NT2/D1 (cell line): ENCODE measurements at regions not wholly inside any gene's neighbourhood (a gene's known extent, or its start where the extent isn't known, plus 50 kb on each side); places are given as distances from the start of the nearest gene placed in this dataset.

Experiments used
- DNase-seq: peaks from one replicate; pipeline ENCODE4 v3.0.0-alpha.2; 2011; ENCODE audit warnings: low read depth, low spot score
- H3K27me3 ChIP-seq: 2 replicates; pipeline ENCODE4 v1.6.0; 2011; ENCODE audit warnings: mild to moderate bottlenecking; ENCODE audit not compliant: insufficient read length, insufficient read depth
- H3K36me3 ChIP-seq: 2 replicates; pipeline ENCODE4 v1.6.1; 2011; ENCODE audit warnings: mild to moderate bottlenecking, low read length, mixed read lengths; ENCODE audit not compliant: insufficient read depth, insufficient read length
- H3K4me1 ChIP-seq: 2 replicates; pipeline ENCODE4 v1.5.1; 2011; ENCODE audit not compliant: insufficient read depth, insufficient read length
- H3K4me3 ChIP-seq: 2 replicates; pipeline ENCODE4 v1.5.1; 2011; ENCODE audit warnings: low read depth; ENCODE audit not compliant: insufficient read length
- H3K9ac ChIP-seq: 2 replicates; pipeline ENCODE4 v1.6.0; 2011; ENCODE audit warnings: low read depth; ENCODE audit not compliant: insufficient read length
- H3K9me3 ChIP-seq: 2 replicates; pipeline ENCODE4 v1.5.1; 2011; ENCODE audit warnings: mild to moderate bottlenecking, low read length; ENCODE audit not compliant: insufficient read depth
- SUZ12 ChIP-seq: IDR thresholded peaks from 2 replicates; pipeline ENCODE4 v1.6.1; 2011; ENCODE audit not compliant: insufficient read length, insufficient read depth; ENCODE audit errors: extremely low read depth
- YY1 ChIP-seq: IDR thresholded peaks from 2 replicates; pipeline ENCODE4 v1.6.1; 2011; ENCODE audit not compliant: insufficient read length, insufficient read depth
- ZNF274 ChIP-seq: IDR thresholded peaks from 2 replicates; pipeline ENCODE4 v1.6.1; 2011; ENCODE audit warnings: mild to moderate bottlenecking, low read depth, low read length

GRCh38 chr15:45794712-45795439 lies 160.0 kb downstream of the SQOR start:
- no peaks in the 10 kb centered on the region for H3K4me1 ChIP-seq

GRCh38 chr15:45795440-45796069 lies 160.7 kb downstream of the SQOR start:
- H3K27me3 ChIP-seq: no peaks in the 10 kb centered on the region
- H3K9me3 ChIP-seq: no peaks in the 10 kb centered on the region
- DNase-seq: peak; percentile 30
- H3K4me1 ChIP-seq: no peaks in the 10 kb centered on the region
- H3K9ac ChIP-seq: no peak overlapping the region
- H3K36me3 ChIP-seq: no peaks in the 10 kb centered on the region
- TF ChIP-seq ZNF274: no peak
- TF ChIP-seq SUZ12: no peak
- TF ChIP-seq YY1: no peak
- H3K4me3 ChIP-seq: no peak overlapping the region

More at GRCh38 chr15:45794712-45795439, 160.0 kb downstream of the SQOR start:
- H3K4me3 ChIP-seq: no peak overlapping the region
- no peak overlapping the region for H3K9ac ChIP-seq
- H3K27me3 ChIP-seq: no peaks in the 10 kb centered on the region
- no peaks in the 10 kb centered on the region for H3K36me3 ChIP-seq
- no peaks in the 10 kb centered on the region for H3K9me3 ChIP-seq
- TF ChIP-seq ZNF274: no peak
- no peak for TF ChIP-seq SUZ12
- no peak for TF ChIP-seq YY1
- no peak for DNase-seq

GRCh38 chr15:45796433-45796832 lies 161.6 kb downstream of the SQOR start:
- DNase-seq: no peak
- H3K27me3 ChIP-seq: no peaks in the 10 kb centered on the region
- TF ChIP-seq YY1 (no peak), SUZ12 (no peak), ZNF274 (no peak)
- H3K9me3 ChIP-seq: no peaks in the 10 kb centered on the region
- no peak overlapping the region for H3K9ac ChIP-seq
- H3K36me3 ChIP-seq: no peaks in the 10 kb centered on the region
- no peaks in the 10 kb centered on the region for H3K4me1 ChIP-seq
- no peak overlapping the region for H3K4me3 ChIP-seq

- H3K9ac ChIP-seq: no peak overlapping the region
- no peaks in the 10 kb centered on the region for H3K27me3 ChIP-seq
- no peaks in the 10 kb centered on the region for H3K36me3 ChIP-seq
- peaks cover 5% of the 10 kb centered on the region; the same call in 1 of the 2 replicates for H3K9me3 ChIP-seq
- no peak for TF ChIP-seq ZNF274
- no peak for TF ChIP-seq YY1
- no peak overlapping the region for H3K4me3 ChIP-seq
- DNase-seq: no peak
- no peaks in the 10 kb centered on the region for H3K4me1 ChIP-seq
These were observed 164.7 kb downstream of the SQOR start for GRCh38 chr15:45799508-45799907.

GRCh38 chr15:45801543-45801942 lies 166.7 kb downstream of the SQOR start:
- H3K27me3 ChIP-seq: no peaks in the 10 kb centered on the region
- no peak overlapping the region for H3K9ac ChIP-seq
- no peak for TF ChIP-seq ZNF274
- TF ChIP-seq SUZ12: no peak
- no peak for TF ChIP-seq YY1
- no peaks in the 10 kb centered on the region for H3K36me3 ChIP-seq
- H3K9me3 ChIP-seq: peaks cover 5% of the 10 kb centered on the region; the same call in 1 of the 2 replicates
- no peaks in the 10 kb centered on the region for H3K4me1 ChIP-seq
- DNase-seq: no peak
- no peak overlapping the region for H3K4me3 ChIP-seq

GRCh38 chr15:45802140-45802539 lies 167.3 kb downstream of the SQOR start:
- TF ChIP-seq YY1: no peak
- TF ChIP-seq SUZ12: no peak
- no peak for TF ChIP-seq ZNF274
- H3K36me3 ChIP-seq: no peaks in the 10 kb centered on the region
- H3K4me1 ChIP-seq: no peaks in the 10 kb centered on the region
- H3K9me3 ChIP-seq: peaks cover 5% of the 10 kb centered on the region; the same call in 1 of the 2 replicates
- no peak overlapping the region for H3K9ac ChIP-seq
- H3K4me3 ChIP-seq: no peak overlapping the region
- DNase-seq: no peak
- H3K27me3 ChIP-seq: no peaks in the 10 kb centered on the region

GRCh38 chr15:45804028-45804427 lies 169.2 kb downstream of the SQOR start:
- no peaks in the 10 kb centered on the region for H3K27me3 ChIP-seq
- no peaks in the 10 kb centered on the region for H3K4me1 ChIP-seq
- no peak overlapping the region for H3K9ac ChIP-seq
- H3K4me3 ChIP-seq: no peak overlapping the region
- H3K9me3 ChIP-seq: peaks cover 5% of the 10 kb centered on the region; the same call in 1 of the 2 replicates
- DNase-seq: no peak
- no peaks in the 10 kb centered on the region for H3K36me3 ChIP-seq
- TF ChIP-seq SUZ12 (no peak), YY1 (no peak), ZNF274 (no peak)
